ENCODE measurements at regions not wholly inside any gene's neighbourhood (a gene's known extent, or its start where the extent isn't known, plus 50 kb on each side); places are given as distances from the start of the nearest gene placed in this dataset.

- WGBS, 2 donors, result 85 to 88% methylated on average over 18 of the region's 18 CpGs
- no peak overlapping the region for H3K27ac ChIP-seq
- H3K4me1 ChIP-seq, result no peaks in the 10 kb centered on the region
- no peak for DNase-seq (ENCODE audit: low spot score in 2 of 2)
- TF ChIP-seq EP300 (IDR thresholded peaks at IDR 0.05) (no peak), POLR2A (IDR thresholded peaks at IDR 0.05) (no peak)
- TF ChIP-seq, protein P1, sequence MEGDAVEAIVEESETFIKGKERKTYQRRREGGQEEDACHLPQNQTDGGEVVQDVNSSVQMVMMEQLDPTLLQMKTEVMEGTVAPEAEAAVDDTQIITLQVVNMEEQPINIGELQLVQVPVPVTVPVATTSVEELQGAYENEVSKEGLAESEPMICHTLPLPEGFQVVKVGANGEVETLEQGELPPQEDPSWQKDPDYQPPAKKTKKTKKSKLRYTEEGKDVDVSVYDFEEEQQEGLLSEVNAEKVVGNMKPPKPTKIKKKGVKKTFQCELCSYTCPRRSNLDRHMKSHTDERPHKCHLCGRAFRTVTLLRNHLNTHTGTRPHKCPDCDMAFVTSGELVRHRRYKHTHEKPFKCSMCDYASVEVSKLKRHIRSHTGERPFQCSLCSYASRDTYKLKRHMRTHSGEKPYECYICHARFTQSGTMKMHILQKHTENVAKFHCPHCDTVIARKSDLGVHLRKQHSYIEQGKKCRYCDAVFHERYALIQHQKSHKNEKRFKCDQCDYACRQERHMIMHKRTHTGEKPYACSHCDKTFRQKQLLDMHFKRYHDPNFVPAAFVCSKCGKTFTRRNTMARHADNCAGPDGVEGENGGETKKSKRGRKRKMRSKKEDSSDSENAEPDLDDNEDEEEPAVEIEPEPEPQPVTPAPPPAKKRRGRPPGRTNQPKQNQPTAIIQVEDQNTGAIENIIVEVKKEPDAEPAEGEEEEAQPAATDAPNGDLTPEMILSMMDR (IDR thresholded peaks at IDR 0.05), result no peak
- no peaks in the 10 kb centered on the region for H3K27me3 ChIP-seq
- H3K36me3 ChIP-seq, result no peaks in the 10 kb centered on the region
- H3K4me3 ChIP-seq, result no peak overlapping the region
- no peaks in the 10 kb centered on the region for H3K9me3 ChIP-seq
Measured at GRCh38 chr11:70501933-70502540, 103.7 kb downstream of the CTTN start.

DNA sequence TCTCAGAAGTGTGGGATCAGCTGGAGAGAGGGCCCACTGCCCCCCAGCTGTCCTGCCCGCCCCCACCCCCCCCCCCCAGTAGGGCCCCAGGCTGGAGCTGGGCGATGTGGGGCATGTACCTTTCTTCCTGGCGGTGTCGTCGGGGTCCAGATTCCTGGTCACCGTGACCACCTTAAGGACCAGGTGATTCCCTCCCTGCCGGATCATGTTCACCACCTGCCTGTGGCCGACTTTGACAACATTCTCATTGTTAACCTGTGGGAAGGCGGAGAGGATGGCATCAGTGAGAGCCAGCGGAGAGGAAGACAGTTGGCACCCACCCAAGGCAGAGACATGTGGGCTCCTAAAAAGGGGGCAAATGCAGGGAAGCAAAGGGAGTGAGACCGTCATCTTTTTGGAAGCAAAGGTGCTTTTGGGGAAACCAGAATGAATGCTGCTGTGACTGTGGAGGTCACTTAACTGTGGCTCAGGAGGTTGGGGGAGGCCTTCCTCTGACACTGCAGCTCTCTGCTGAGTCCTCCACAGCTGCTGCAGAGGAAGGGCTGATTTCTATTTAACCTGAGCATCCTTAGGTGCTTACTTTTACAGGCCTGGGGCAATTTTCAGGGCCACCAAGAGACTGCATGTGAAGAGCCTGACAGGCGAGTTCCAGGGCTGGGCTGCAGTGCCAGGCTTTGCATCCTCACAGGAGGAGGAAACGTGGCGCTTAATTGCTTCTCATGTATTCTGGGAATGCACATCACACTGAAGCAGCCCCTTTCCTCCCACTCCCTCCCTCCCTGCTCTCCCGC is 104.5 kb downstream of the CTTN start:
- Histone ChIP-seq H3K4me1 (no peaks in the 10 kb centered on the region), H3K9me3 (no peaks in the 10 kb centered on the region), H3K27ac (no peak overlapping the region), H3K4me3 (no peak overlapping the region), H3K36me3 (no peaks in the 10 kb centered on the region), H3K27me3 (no peaks in the 10 kb centered on the region)
- no peak for TF ChIP-seq POLR2A (IDR thresholded peaks at IDR 0.05)
- TF ChIP-seq EP300 (IDR thresholded peaks at IDR 0.05), result no peak
- TF ChIP-seq, protein P1 (IDR thresholded peaks at IDR 0.05), result no peak
- WGBS, 2 donors, result 81 to 91% methylated on average over 10 to 11 of the region's 15 CpGs
- DNase-seq (ENCODE audit: low spot score in 2 of 2), result no peak

GRCh38 chr11:70503468-70504221 is 105.3 kb downstream of the CTTN start:
- TF ChIP-seq EP300 (IDR thresholded peaks at IDR 0.05) (no peak), POLR2A (IDR thresholded peaks at IDR 0.05) (no peak)
- TF ChIP-seq, protein P1 (IDR thresholded peaks at IDR 0.05), result no peak
- Histone ChIP-seq H3K27me3 (no peaks in the 10 kb centered on the region), H3K9me3 (no peaks in the 10 kb centered on the region), H3K27ac (no peak overlapping the region), H3K4me1 (no peaks in the 10 kb centered on the region), H3K36me3 (no peaks in the 10 kb centered on the region), H3K4me3 (no peak overlapping the region)
- WGBS, 2 donors, result 81 to 85% methylated on average over 11 to 14 of the region's 14 CpGs
- DNase-seq (ENCODE audit: low spot score in 2 of 2), result no peak

- Histone ChIP-seq H3K4me1 (no peaks in the 10 kb centered on the region), H3K9me3 (no peaks in the 10 kb centered on the region), H3K36me3 (no peaks in the 10 kb centered on the region), H3K4me3 (no peak overlapping the region), H3K27ac (no peak overlapping the region), H3K27me3 (no peaks in the 10 kb centered on the region)
- 91 to 93% methylated on average over 17 to 19 of the region's 19 CpGs for WGBS, 2 donors
- TF ChIP-seq, protein P1 (IDR thresholded peaks at IDR 0.05), result no peak
- TF ChIP-seq POLR2A (IDR thresholded peaks at IDR 0.05), result no peak
- no peak for TF ChIP-seq EP300 (IDR thresholded peaks at IDR 0.05)
- no peak for DNase-seq (ENCODE audit: low spot score in 2 of 2)
Measured at GRCh38 chr11:70504246-70505020, 106.1 kb downstream of the CTTN start.
